SJSA1 (cell line): ENCODE measurements at regions not wholly inside any gene's neighbourhood (a gene's known extent, or its start where the extent isn't known, plus 50 kb on each side); places are given as distances from the start of the nearest gene placed in this dataset.
"Not testable (repeated sequence)": the region's sequence is repeated elsewhere in the genome, so short reads cannot be mapped to it uniquely, and the experiment has no call there.

ENCODE experiments used
- DNase-seq, 2 experiments: peaks; one replicate each; pipeline ENCODE4 v3.0.0-alpha.2; 2015 to 2020; ENCODE audit warnings: low spot score in 2 of 2, low read depth in 1 of 2
- H3K27ac ChIP-seq: fragments of 250-450 bp; sonication (Bioruptor Pico); 2 replicates; pipeline ENCODE4 v1.5.1; 2020; ENCODE audit warnings: mild to moderate bottlenecking, moderate library complexity
- H3K27me3 ChIP-seq: fragments of 250-450 bp; sonication (Bioruptor Pico); replicated peaks from 2 replicates; pipeline ENCODE4 v1.5.1; 2020; ENCODE audit warnings: mild to moderate bottlenecking, moderate library complexity
- H3K36me3 ChIP-seq: fragments of 250-450 bp; sonication (Bioruptor Pico); 2 replicates; pipeline ENCODE4 v1.5.1; 2020; ENCODE audit warnings: mild to moderate bottlenecking
- H3K4me1 ChIP-seq: fragments of 250-450 bp; sonication (Bioruptor Pico); replicated peaks from 2 replicates; pipeline ENCODE4 v1.6.1; 2021; ENCODE audit warnings: mild to moderate bottlenecking
- H3K4me3 ChIP-seq: fragments of 250-450 bp; sonication (Bioruptor Pico); 2 replicates; pipeline ENCODE4 v1.5.1; 2020; ENCODE audit warnings: mild to moderate bottlenecking
- H3K9me3 ChIP-seq: fragments of 250-450 bp; sonication (Bioruptor Pico); replicated peaks from 2 replicates; pipeline ENCODE4 v1.5.1; 2020; ENCODE audit warnings: mild to moderate bottlenecking

GRCh38 chr3:101995371-101996046, 146.2 kb downstream of the NFKBIZ start:
- no peaks in the 10 kb centered on the region for H3K9me3 ChIP-seq
- no peak overlapping the region for H3K27ac ChIP-seq
- no peaks in the 10 kb centered on the region for H3K27me3 ChIP-seq
- H3K36me3 ChIP-seq = no peaks in the 10 kb centered on the region
- peaks cover 18% of the 10 kb centered on the region for H3K4me1 ChIP-seq
- no peak overlapping the region for H3K4me3 ChIP-seq
- peak in 1 of 2 experiments; percentile 4 for DNase-seq

- H3K4me3 ChIP-seq = no peak overlapping the region
- DNase-seq = no peak
- H3K9me3 ChIP-seq = no peaks in the 10 kb centered on the region; the same call in 1 of the 2 replicates
- no peak overlapping the region for H3K27ac ChIP-seq
- H3K27me3 ChIP-seq = no peaks in the 10 kb centered on the region
- no peaks in the 10 kb centered on the region for H3K36me3 ChIP-seq
- H3K4me1 ChIP-seq = peaks cover 18% of the 10 kb centered on the region
Observed at GRCh38 chr3:101996832-101997231, 147.5 kb downstream of the NFKBIZ start.

DNA sequence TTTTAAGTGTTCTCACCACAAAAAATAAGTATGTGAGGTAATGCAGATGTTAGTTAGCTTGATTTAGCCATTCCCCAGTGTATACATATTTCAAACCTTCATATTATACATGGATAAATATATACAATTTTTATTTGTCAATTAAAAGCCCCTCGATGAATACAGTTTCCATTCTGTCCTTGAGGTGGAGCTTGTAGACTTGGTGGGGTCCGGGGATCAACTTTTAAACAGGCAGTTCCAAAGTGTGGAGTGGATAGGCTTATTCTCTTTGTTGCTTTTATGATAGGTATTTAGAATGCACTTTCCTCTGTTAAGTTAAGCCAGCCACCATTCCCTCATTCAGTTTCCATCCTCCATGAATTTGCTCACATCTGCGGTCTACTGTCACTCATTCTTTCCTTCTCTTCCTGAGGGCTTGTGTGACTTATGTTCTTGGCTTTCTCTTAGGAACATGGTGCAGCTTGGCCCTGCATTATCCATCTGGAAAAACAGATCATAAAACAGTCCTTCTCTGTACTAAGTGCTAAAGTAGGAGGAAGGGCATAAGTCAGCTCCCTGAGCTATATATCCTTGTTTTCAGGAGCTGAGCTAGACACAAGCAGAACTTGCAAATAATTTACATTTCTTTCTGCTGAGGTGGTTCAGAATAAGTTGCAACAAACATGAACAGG, 149.1 kb downstream of the NFKBIZ start:
- H3K9me3 ChIP-seq = no peaks in the 10 kb centered on the region; the same call in 1 of the 2 replicates
- no peaks in the 10 kb centered on the region for H3K36me3 ChIP-seq
- no peak overlapping the region for H3K4me3 ChIP-seq
- DNase-seq = no peak
- peaks cover 11% of the 10 kb centered on the region for H3K4me1 ChIP-seq
- H3K27me3 ChIP-seq = no peaks in the 10 kb centered on the region
- no peak overlapping the region for H3K27ac ChIP-seq

- Histone ChIP-seq H3K36me3 (no peaks in the 10 kb centered on the region), H3K4me1 (peaks cover 11% of the 10 kb centered on the region), H3K27me3 (no peaks in the 10 kb centered on the region), H3K9me3 (no peaks in the 10 kb centered on the region; the same call in 1 of the 2 replicates), H3K27ac (no peak overlapping the region), H3K4me3 (no peak overlapping the region)
- no peak for DNase-seq
Observed at GRCh38 chr3:101999177-101999779, 150.0 kb downstream of the NFKBIZ start.

DNA sequence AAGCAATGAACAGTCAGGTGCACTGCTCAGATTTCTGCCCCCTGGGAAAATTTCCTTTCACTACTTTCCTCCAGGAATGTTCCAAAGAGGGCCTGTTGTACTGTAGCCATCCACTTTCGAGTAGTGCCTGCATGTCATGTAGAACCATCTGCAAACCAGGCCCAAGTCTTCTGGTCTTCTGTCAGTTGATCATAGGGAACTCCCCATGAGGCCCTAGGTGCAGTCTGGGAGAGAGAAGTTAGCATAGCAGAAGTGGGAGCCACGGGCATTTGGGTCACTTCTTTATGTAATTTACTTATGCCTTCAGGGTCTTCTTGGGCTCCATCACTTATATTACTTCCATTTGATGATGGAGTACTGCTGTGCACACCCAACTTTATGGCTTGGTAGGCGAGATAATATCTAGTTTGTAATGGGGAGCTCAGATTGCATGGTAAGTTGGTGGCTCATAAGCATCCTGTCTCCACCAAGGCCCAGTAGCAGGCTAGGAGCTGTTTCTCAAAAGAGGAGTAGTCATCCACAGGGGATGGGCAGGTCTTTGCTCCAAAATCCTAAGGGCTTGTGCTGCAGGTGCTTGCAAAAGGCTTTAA, 151.4 kb downstream of the NFKBIZ start:
- no peak overlapping the region for H3K27ac ChIP-seq
- H3K27me3 ChIP-seq = no peaks in the 10 kb centered on the region
- no peaks in the 10 kb centered on the region for H3K36me3 ChIP-seq
- no peaks in the 10 kb centered on the region; the same call in 1 of the 2 replicates for H3K9me3 ChIP-seq
- H3K4me1 ChIP-seq = peaks cover 5% of the 10 kb centered on the region
- no peak overlapping the region for H3K4me3 ChIP-seq
- no peak for DNase-seq

DNA sequence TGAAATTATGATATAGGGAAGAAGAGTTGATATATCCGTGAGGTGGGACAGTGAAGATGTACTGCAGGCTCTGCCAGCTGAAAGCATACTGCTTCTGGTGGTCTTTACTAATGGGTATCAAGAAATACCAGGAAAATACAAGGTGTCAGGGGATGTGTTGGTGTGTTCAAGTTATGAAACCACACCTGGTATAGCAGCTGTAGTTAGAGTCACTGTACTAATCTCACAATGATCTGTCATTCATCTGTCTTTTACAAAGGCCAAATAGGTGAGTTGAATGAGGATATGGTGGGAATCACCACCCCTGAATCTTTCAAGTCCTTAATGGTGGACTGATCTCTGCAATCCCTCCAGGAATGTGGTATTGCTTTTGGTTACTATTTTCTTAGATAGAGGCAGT, 152.7 kb downstream of the NFKBIZ start:
- no peak for DNase-seq
- Histone ChIP-seq H3K27me3 (no peaks in the 10 kb centered on the region), H3K4me1 (no peaks in the 10 kb centered on the region), H3K9me3 (no peaks in the 10 kb centered on the region; the same call in 1 of the 2 replicates), H3K27ac (no peak overlapping the region), H3K36me3 (no peaks in the 10 kb centered on the region), H3K4me3 (no peak overlapping the region)

DNA sequence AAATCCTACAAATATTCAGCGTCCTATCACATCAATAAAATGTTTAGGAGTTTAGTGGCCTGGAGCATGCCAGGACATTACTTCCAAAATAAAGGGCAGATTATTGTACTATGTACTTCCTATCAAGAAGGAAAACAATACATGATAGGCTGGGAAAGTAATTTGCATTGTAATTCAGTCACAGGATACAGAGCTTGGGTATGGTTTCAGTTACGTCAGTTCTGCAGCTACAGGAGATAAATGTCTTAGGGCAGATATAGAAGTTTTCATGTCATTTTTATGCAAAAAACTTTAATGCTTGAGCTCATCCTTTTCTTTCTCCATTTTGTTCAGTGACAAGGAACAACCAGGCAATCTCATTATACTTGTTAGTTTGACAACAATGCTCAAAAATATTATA, 155.2 kb downstream of the NFKBIZ start:
- Histone ChIP-seq H3K9me3 (no peaks in the 10 kb centered on the region; the same call in 1 of the 2 replicates), H3K27me3 (no peaks in the 10 kb centered on the region), H3K36me3 (no peaks in the 10 kb centered on the region), H3K4me3 (no peak overlapping the region), H3K27ac (no peak overlapping the region), H3K4me1 (no peaks in the 10 kb centered on the region)
- DNase-seq = no peak

DNA sequence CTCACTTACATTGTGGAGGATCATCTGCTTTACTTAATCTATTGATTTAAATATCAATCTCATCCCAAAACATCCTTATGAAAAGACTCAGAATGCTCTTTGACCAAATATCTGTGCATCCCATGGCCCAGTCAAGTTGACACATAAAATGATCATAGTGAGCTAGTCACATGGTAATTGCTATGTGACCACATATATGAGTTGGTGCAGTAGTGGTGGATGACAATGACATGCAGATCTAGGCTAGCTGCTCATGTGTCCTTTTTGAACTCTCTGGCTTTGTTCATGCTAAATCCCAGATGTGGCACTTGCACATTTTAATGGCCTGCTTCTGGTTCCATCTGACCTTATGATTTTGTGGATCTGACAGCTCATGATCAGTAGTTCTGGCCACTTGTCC, 156.2 kb downstream of the NFKBIZ start:
- Histone ChIP-seq H3K27ac (no peak overlapping the region), H3K4me3 (no peak overlapping the region)

GRCh38 chr3:102006812-102007485, 157.6 kb downstream of the NFKBIZ start:
- Histone ChIP-seq H3K27ac (no peak overlapping the region), H3K4me3 (no peak overlapping the region), H3K4me1 (no peaks in the 10 kb centered on the region), H3K36me3 (no peaks in the 10 kb centered on the region), H3K9me3 (no peaks in the 10 kb centered on the region), H3K27me3 (no peaks in the 10 kb centered on the region)
- DNase-seq = no peak

More for the DNA sequence above, 156.2 kb downstream of the NFKBIZ start:
- no peaks in the 10 kb centered on the region for H3K36me3 ChIP-seq
- no peaks in the 10 kb centered on the region; the same call in 1 of the 2 replicates for H3K9me3 ChIP-seq
- DNase-seq = no peak
- no peaks in the 10 kb centered on the region for H3K27me3 ChIP-seq
- H3K4me1 ChIP-seq = no peaks in the 10 kb centered on the region

DNA sequence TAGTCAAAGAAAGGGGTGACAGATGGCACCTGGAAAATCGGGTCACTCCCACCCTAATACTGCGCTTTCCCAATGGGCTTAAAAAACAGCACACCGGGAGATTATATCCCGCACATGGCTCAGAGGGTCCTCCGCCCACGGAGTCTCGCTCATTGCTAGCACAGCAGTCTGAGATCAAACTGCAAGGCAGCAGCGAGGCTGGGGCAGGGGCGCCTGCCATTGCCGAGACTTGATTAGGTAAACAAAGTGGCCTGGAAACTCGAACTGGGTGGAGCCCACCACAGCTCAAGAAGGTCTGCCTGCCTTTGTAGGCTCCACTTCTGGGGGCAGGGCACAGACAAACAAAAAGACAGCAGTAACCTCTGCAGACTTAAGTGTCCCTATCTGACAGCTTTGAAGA, 159.1 kb downstream of the NFKBIZ start:
- H3K4me3 ChIP-seq, H3K27me3 ChIP-seq, H3K36me3 ChIP-seq: not testable (repeated sequence)

DNA sequence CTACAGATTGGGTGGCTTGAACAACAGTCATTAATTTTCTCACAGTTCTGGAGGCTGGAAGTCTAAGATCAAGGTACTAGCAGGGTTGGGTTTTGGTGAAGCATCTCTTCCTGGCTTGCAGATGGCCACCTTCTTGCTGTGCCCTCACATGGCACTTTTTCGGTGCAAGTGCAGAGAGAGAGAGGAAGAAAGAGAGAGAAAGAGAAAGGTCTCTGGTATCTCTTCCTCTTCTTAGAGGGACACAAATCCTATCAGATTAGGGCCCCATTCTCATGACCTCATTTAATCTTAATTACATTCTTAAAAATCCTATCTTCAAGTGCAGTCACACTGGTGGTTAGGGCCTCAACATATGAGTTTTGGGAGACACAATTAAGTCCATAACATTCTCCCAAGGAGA, 167.1 kb downstream of the NFKBIZ start:
- Histone ChIP-seq H3K4me1 (no peaks in the 10 kb centered on the region), H3K27me3 (no peaks in the 10 kb centered on the region), H3K9me3 (no peaks in the 10 kb centered on the region), H3K4me3 (no peak overlapping the region), H3K27ac (no peak overlapping the region), H3K36me3 (no peaks in the 10 kb centered on the region)
- DNase-seq = no peak

More for the DNA sequence above, 159.1 kb downstream of the NFKBIZ start:
- not testable (repeated sequence) for H3K27ac ChIP-seq, H3K9me3 ChIP-seq, DNase-seq, H3K4me1 ChIP-seq

- H3K27ac ChIP-seq = no peak overlapping the region
- no peak overlapping the region for H3K4me3 ChIP-seq
- no peaks in the 10 kb centered on the region for H3K27me3 ChIP-seq
- H3K36me3 ChIP-seq = no peaks in the 10 kb centered on the region
- H3K9me3 ChIP-seq = no peaks in the 10 kb centered on the region
- DNase-seq = no peak
- no peaks in the 10 kb centered on the region for H3K4me1 ChIP-seq
Observed at GRCh38 chr3:102017784-102018183, 168.5 kb downstream of the NFKBIZ start.

- no peaks in the 10 kb centered on the region for H3K36me3 ChIP-seq
- no peaks in the 10 kb centered on the region for H3K4me1 ChIP-seq
- no peak overlapping the region for H3K27ac ChIP-seq
- DNase-seq = no peak
- H3K4me3 ChIP-seq = no peak overlapping the region
- no peaks in the 10 kb centered on the region for H3K9me3 ChIP-seq
- no peaks in the 10 kb centered on the region for H3K27me3 ChIP-seq
Observed at GRCh38 chr3:102018551-102018950, 169.2 kb downstream of the NFKBIZ start.
